Activated CD4-positive, alpha-beta T cell treated with anti-CD3 and anti-CD28 coated beads, Interleukin-2, amount 10 ng/mL, durations not matched to agents 7 days and 5 days (primary cell): ENCODE measurements at regions not wholly inside any gene's neighbourhood (a gene's known extent, or its start where the extent isn't known, plus 50 kb on each side); places are given as distances from the start of the nearest gene placed in this dataset.
"Not testable (repeated sequence)": the region's sequence is repeated elsewhere in the genome, so short reads cannot be mapped to it uniquely, and the experiment has no call there.

Experiments used
- CTCF ChIA-PET: fragments of 350-600 bp; sonication (Branson Sonifier 250); formaldehyde crosslinking; loops from one replicate; lab custom pipeline; 2021; ENCODE audit warnings: antibody characterized with exemption; lab: Charles Lee
- POLR2A ChIA-PET: fragments of 350-600 bp; sonication (Branson Sonifier 250); formaldehyde crosslinking; loops from one replicate; lab custom pipeline; 2021; ENCODE audit warnings: antibody characterized with exemption; lab: Charles Lee
- DNase-seq: peaks from one replicate; pipeline ENCODE4 v3.0.0-alpha.2; 2020
- H3K27ac Mint-ChIP-seq: one replicate; pipeline ENCODE4 v1.8.0; 2021; ENCODE audit warnings: mild to moderate bottlenecking, moderate library complexity, mixed read lengths
- H3K27me3 Mint-ChIP-seq: one replicate; pipeline ENCODE4 v1.8.0; 2021; ENCODE audit warnings: mixed read lengths
- H3K36me3 Mint-ChIP-seq: one replicate; pipeline ENCODE4 v1.8.0; 2021; ENCODE audit warnings: low read depth, mixed read lengths
- H3K4me1 Mint-ChIP-seq: one replicate; pipeline ENCODE4 v1.8.0; 2021; ENCODE audit warnings: mixed read lengths
- H3K4me3 Mint-ChIP-seq: one replicate; pipeline ENCODE4 v1.8.0; 2021; ENCODE audit warnings: mild to moderate bottlenecking, moderate library complexity, mixed read lengths
- H3K9me3 Mint-ChIP-seq: one replicate; pipeline ENCODE4 v1.8.0; 2021; ENCODE audit warnings: mixed read lengths

DNA sequence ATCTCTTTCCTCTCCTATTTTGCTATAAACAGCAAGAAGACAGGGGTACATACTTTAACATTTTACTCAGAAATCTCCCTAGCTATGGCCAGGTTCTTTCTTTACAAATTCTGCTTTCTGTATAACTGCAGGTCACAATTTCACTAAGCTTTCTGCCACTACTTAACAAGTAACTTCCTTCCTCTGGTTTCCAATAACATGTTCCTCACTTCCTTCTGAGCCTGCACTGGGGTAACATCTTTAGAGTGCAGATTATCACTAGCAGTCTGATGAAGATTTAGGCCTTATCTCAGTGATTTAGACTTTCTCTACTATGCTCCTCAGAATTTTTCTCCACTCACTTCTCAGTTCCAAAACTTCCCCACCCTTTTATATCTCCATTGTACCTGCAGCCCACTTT lies 1930.5 kb upstream of the AGA start:
- H3K27ac Mint-ChIP-seq = no peak overlapping the region
- DNase-seq = no peak
- ChIA-PET POLR2A (no interaction called here), CTCF (no interaction called here)
- H3K4me1 Mint-ChIP-seq = no peaks in the 10 kb centered on the region
- no peaks in the 10 kb centered on the region for H3K36me3 Mint-ChIP-seq
- no peaks in the 10 kb centered on the region for H3K27me3 Mint-ChIP-seq
- H3K4me3 Mint-ChIP-seq = no peak overlapping the region
- H3K9me3 Mint-ChIP-seq = peaks cover 9% of the 10 kb centered on the region

DNA sequence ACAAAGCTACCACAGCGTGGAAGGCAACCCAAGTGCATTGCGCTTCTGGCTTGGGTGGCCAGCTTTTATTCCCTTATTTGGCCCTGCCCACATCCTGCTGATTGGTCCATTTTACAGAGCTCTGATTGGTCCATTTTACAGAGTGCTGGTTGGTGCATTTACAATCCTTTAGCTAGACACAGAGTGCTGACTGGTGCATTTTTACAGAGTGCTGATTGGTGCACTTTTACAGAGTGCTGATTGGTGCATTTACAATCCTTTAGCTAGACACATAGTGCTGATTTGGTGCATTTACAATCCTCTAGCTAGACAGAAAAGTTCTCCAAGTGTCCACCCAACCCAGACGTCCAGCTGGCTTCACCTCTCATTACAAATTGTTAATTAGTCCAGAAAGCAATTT lies 1936.6 kb upstream of the AGA start:
- DNase-seq, CTCF ChIA-PET, H3K27ac Mint-ChIP-seq, H3K36me3 Mint-ChIP-seq, H3K27me3 Mint-ChIP-seq, POLR2A ChIA-PET, H3K4me1 Mint-ChIP-seq, H3K4me3 Mint-ChIP-seq: not testable (repeated sequence)
- peaks cover 12% of the 10 kb centered on the region for H3K9me3 Mint-ChIP-seq

DNA sequence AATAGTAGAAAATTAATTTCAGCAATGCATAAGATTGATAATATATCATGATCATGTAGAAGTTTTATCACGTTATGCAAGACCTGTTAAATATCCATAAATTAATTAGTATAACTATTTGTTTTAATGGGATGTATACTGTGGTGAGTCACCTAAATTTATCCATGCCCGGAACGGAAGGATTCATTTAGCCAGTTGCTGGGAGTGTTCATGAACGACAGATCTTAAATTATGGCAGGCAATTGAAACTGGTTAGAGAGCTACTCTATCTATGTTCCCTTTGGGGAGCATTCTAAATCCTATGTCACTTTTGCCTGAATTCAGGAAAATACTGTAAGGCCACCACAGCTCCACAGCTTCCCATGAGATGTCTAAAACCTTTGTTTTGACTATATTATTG lies 1950.5 kb upstream of the AGA start:
- no peaks in the 10 kb centered on the region for H3K27me3 Mint-ChIP-seq
- H3K9me3 Mint-ChIP-seq = peaks cover 6% of the 10 kb centered on the region
- POLR2A ChIA-PET = no interaction called here
- H3K4me3 Mint-ChIP-seq = no peak overlapping the region
- no peak overlapping the region for H3K27ac Mint-ChIP-seq
- DNase-seq = no peak
- H3K4me1 Mint-ChIP-seq = no peaks in the 10 kb centered on the region
- CTCF ChIA-PET = no interaction called here
- H3K36me3 Mint-ChIP-seq = no peaks in the 10 kb centered on the region

DNA sequence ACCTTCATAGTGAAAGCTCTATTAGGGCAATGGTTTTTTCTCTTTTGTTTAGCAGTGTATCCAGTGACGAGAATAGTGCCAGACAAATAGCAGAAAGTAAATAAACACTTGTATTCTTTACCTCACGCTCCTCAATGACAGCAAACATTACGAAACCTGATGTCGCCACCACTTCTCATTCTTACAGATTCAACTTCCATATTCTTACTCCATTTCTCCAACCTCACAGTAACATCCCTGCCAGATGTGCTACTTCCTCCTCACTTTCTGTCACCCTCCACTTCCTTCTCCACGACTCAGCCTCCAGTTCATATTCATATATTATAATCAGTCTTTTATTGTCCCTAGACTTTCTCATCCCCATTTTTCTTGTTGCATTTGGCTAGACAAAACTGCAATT lies 1956.2 kb upstream of the AGA start:
- POLR2A ChIA-PET = no interaction called here
- Mint-ChIP-seq H3K27me3 (no peaks in the 10 kb centered on the region), H3K9me3 (peaks cover 3% of the 10 kb centered on the region), H3K27ac (no peak overlapping the region), H3K4me3 (no peak overlapping the region), H3K4me1 (no peaks in the 10 kb centered on the region), H3K36me3 (no peaks in the 10 kb centered on the region)
- CTCF ChIA-PET = no interaction called here
- DNase-seq = no peak

DNA sequence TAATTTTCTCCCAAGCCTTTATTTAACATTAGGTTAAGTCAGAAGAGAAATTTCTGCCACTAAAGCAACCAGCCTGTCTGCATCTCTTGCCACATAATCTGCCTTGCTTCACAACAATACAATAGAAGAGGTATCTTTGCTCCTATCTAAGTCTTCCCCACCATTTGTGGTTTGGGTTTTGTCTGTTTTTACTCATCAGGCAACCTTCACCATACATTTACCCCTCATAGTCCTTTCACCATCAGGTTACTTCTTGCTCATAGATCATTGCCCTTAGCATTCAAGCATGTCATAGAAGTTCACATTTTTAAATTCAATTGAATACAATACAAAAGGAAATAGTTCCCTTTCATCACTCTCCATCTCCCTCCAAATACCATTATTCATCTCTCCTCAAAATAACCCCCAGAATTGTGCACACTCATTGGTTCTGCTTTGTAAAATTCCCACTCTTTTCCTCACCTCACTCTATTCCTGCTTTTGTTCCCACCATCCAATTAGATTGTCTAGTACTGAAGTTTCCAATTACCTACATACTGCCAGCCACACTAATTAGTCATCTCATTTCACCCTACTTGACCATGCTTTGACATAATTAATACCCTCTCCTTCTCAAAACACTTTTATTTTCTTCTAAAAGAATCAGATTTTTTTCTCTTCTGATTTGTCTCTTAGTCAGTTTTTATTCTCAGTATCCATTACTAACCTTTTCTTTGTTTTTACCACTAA lies 1957.0 kb upstream of the AGA start:
- CTCF ChIA-PET = no interaction called here
- H3K4me1 Mint-ChIP-seq = no peaks in the 10 kb centered on the region

DNA sequence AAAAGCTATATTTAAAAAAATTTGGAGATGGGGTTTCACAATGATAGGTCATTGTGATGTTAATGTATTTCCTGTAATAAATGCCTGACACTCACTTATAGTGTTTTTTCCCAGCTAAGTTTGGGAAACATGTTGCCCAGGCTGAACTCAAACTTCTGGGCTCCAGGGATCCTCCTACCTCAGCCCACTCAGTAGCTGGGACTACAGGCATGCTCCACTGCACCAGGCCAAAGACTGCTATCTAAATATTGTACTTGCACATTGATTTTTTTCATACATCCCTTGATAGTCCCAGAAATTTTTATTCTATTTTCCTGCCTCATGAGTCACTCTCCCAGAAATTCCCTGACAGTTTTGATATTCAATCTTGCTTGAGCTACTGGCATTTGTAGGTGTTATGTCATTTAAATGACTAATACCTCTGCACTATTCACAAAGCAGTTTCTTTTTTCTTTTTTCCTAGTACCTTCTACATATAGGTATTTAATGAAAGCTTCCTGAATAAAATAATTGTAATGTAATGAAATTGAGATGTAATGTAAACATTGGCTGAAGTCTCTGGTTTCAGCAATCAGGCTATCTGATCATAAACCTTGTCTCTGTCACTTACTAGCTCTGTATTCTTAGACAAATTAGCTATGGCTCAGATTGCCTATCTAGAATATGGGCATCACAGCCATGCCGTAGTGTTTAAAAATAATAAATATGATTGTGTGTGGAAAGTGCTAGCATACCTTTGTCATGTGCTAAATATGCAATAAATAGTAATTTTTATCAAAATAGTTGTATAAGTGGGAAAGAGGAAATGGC lies 1973.0 kb upstream of the AGA start:
- Mint-ChIP-seq H3K4me3 (no peak overlapping the region), H3K4me1 (no peaks in the 10 kb centered on the region), H3K27me3 (no peaks in the 10 kb centered on the region), H3K36me3 (no peaks in the 10 kb centered on the region), H3K9me3 (peaks cover 5% of the 10 kb centered on the region), H3K27ac (no peak overlapping the region)
- no peak for DNase-seq
- POLR2A ChIA-PET = no interaction called here
- CTCF ChIA-PET = no interaction called here

More for the DNA sequence above, 1957.0 kb upstream of the AGA start:
- no peak for DNase-seq
- H3K9me3 Mint-ChIP-seq = peaks cover 3% of the 10 kb centered on the region
- POLR2A ChIA-PET = no interaction called here
- no peaks in the 10 kb centered on the region for H3K27me3 Mint-ChIP-seq
- no peaks in the 10 kb centered on the region for H3K36me3 Mint-ChIP-seq
- no peak overlapping the region for H3K4me3 Mint-ChIP-seq
- H3K27ac Mint-ChIP-seq = no peak overlapping the region

DNA sequence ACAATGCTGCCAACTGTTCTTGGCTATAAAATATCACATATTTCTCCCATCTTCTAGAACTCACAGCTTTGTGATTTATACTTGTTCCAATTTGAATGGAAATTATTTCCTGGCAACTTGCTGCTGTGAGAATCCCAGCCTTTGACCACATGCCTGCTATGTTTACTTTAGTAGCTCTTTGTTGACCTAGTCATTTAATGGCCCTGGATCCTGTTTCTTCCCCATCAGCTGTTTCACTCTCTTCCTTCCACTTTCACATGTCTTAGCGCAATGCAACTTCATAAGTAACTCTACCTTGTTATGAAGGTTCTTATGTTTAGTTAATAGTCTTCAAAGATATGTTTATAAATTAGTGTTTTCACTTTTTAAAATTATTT lies 1973.6 kb upstream of the AGA start:
- Mint-ChIP-seq H3K9me3 (peaks cover 5% of the 10 kb centered on the region), H3K27me3 (no peaks in the 10 kb centered on the region), H3K27ac (no peak overlapping the region), H3K4me3 (no peak overlapping the region), H3K4me1 (no peaks in the 10 kb centered on the region), H3K36me3 (no peaks in the 10 kb centered on the region)
- ChIA-PET POLR2A (no interaction called here), CTCF (no interaction called here)
- no peak for DNase-seq

DNA sequence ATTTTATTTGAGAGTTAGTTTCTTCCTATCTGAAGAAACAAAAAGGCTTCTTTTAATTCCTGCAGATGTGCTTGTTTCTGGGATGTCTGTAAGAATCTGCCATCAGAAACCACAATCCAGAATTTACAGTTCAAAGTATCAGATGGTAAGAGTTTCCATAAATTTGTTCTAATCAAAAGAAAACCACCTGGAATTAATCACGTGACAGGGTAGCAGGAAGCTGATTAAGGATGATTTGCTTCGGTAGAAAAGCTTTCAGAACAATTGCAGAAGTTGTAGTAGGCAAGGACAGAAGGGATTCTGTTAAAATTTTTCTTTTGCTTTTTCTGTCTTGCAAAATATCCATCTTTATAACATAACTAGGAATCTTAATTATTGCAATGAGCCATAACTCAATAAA lies 1975.1 kb upstream of the AGA start:
- Mint-ChIP-seq H3K4me1 (no peaks in the 10 kb centered on the region), H3K4me3 (no peak overlapping the region), H3K27me3 (no peaks in the 10 kb centered on the region), H3K9me3 (peaks cover 5% of the 10 kb centered on the region), H3K36me3 (no peaks in the 10 kb centered on the region), H3K27ac (no peak overlapping the region)
- ChIA-PET POLR2A (no interaction called here), CTCF (no interaction called here)
- no peak for DNase-seq

DNA sequence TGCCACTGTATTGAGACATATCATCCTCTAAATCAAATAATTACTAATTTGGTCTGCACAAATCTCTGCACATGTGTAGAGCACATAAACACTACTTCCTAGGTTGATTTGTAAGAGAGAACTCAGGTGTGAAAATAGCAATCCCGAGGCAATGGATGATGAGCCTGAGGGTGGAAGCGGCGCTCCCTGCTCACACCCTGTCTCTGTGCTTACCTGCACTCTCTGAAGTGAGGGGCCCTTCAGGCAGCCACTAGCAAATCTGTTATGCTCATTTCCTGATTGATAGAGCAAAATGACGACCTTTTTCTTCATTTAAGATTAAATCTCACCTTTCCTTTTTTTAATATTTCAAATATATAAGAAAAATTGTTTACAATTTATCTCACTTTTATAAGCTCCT lies 1995.7 kb upstream of the AGA start:
- H3K27me3 Mint-ChIP-seq = no peaks in the 10 kb centered on the region
- ChIA-PET POLR2A (no interaction called here), CTCF (no interaction called here)
- H3K4me1 Mint-ChIP-seq = no peaks in the 10 kb centered on the region
- H3K27ac Mint-ChIP-seq = no peak overlapping the region
- H3K9me3 Mint-ChIP-seq = peaks cover 2% of the 10 kb centered on the region
- no peak overlapping the region for H3K4me3 Mint-ChIP-seq
- DNase-seq = no peak
- no peaks in the 10 kb centered on the region for H3K36me3 Mint-ChIP-seq

DNA sequence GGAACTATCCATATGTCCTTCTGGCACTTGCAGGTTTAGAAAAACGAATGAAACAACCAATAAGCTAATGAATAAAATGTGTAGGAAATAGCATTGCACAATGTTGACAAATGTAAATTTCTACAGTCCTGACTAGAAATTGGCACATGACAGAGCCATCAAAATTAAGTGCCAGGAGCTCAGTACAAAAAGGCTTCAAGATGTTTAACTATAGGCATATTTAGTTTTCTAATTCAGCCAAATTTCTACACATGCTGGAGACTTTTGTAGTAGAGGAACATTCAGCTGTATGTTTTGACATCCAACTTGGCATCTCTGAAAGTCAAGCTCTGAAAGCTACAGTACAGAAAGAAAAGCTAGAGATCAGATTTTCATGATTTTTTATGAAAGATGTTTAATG lies 1999.4 kb upstream of the AGA start:
- Mint-ChIP-seq H3K27me3 (no peaks in the 10 kb centered on the region), H3K4me3 (no peak overlapping the region), H3K36me3 (no peaks in the 10 kb centered on the region), H3K27ac (no peak overlapping the region), H3K9me3 (peaks cover 3% of the 10 kb centered on the region), H3K4me1 (no peaks in the 10 kb centered on the region)
- ChIA-PET CTCF (no interaction called here), POLR2A (no interaction called here)
- no peak for DNase-seq

DNA sequence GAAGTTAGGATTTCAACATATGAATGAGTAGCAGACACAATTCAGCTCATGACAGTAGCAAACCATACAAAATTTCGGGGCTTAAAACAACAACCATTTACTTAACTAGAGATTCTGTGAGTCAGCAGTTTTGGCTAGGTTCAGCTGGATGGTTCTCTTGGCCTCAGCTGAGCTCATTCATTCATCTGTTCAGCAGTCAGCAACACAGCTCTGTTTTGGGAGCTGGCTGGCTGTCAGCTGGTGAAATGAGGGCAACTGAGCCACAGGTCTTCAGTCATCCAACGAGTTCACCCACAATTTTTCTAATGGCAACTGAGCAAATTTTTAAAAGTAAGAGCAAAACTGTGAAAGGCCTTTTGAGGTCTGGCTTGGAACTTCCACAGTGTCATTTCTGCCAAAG lies 2005.1 kb upstream of the AGA start:
- Mint-ChIP-seq H3K4me1 (no peaks in the 10 kb centered on the region), H3K9me3 (peaks cover 3% of the 10 kb centered on the region), H3K27me3 (no peaks in the 10 kb centered on the region), H3K4me3 (no peak overlapping the region), H3K27ac (no peak overlapping the region), H3K36me3 (no peaks in the 10 kb centered on the region)
- ChIA-PET POLR2A (no interaction called here), CTCF (no interaction called here)
- no peak for DNase-seq

DNA sequence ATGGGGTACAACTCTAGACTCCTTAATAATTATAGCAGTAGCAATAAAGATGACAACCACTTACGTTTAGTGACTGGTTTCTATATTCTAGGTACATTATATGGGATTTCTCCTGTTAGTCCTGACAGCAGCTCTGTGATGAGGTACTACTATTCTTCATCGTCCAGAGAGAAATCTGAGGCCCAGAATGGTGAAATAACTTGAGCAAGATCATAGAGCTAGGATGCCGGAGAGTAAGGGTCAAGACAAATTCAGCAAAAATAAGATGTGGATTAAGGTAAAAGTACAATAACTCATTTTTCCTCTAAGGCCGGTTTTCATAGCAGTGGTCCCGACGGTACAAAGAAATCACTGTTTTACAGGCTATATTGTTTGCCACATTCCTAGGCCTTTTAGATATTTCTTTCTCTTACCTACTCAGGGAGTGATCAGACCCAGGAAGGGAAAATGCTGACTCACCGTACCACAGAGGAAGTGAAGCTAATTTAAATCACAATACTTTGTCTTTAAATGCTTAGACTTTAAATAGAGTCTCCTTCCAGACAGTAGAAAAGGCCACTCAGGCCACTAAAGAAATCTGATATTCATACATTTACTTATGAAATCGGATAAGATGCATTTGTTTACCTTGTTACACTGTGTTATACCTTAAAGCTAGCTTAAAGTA lies 2023.0 kb upstream of the AGA start:
- POLR2A ChIA-PET = no interaction called here
- Mint-ChIP-seq H3K36me3 (no peaks in the 10 kb centered on the region), H3K9me3 (peaks cover 5% of the 10 kb centered on the region), H3K4me3 (no peak overlapping the region), H3K4me1 (no peaks in the 10 kb centered on the region), H3K27ac (no peak overlapping the region), H3K27me3 (no peaks in the 10 kb centered on the region)
- CTCF ChIA-PET = no interaction called here
- DNase-seq = no peak

DNA sequence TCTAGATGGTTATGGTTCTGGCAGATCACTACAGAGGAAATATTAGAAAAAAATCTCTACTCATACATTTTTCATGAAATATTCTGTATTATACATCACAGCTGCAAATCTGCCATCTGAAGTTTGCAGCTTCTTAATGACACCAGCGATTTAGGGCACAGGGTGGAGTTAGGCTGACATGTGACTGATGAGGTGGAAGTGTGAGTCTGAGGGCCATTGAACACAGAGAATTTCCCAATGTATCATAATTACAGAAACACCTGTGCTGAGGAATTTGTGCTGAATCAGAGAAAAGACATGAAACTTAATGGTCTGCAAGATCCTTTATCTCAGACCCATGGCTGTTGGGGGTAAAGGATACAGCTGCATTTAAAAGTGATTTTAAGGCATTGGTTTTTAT lies 2025.6 kb upstream of the AGA start:
- Mint-ChIP-seq H3K27me3 (no peaks in the 10 kb centered on the region), H3K4me1 (no peaks in the 10 kb centered on the region), H3K27ac (no peak overlapping the region), H3K9me3 (no peaks in the 10 kb centered on the region), H3K36me3 (no peaks in the 10 kb centered on the region), H3K4me3 (no peak overlapping the region)
- POLR2A ChIA-PET = no interaction called here
- CTCF ChIA-PET = no interaction called here
- DNase-seq = no peak
